CMK (cell line): ENCODE measurements at regions not wholly inside any gene's neighbourhood (a gene's known extent, or its start where the extent isn't known, plus 50 kb on each side); places are given as distances from the start of the nearest gene placed in this dataset.
"Not testable (repeated sequence)": the region's sequence is repeated elsewhere in the genome, so short reads cannot be mapped to it uniquely, and the experiment has no call there.

Source experiments
- DNase-seq: peaks from one replicate; pipeline ENCODE4 v3.0.0-alpha.2; 2010; ENCODE audit warnings: low read depth

DNA sequence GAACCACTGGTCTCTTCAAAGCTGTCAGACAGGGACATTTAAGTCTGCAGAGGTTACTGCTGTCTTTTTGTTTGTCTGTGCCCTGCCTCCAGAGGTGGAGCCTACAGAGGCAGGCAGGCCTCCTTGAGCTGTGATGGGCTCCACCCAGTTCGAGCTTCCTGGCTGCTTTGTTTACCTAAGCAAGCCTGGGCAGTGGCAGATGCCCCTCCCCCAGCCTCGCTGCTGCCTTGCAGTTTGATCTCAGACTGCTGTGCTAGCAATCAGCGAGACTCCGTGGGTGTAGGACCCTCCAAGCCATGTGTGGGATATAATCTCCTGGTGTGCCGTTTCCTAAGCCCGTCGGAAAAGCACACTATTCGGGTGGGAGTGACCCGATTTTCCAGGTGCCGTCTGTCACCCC, 1243.2 kb upstream of the CRIM1 start:
- DNase-seq, result not testable (repeated sequence)

DNA sequence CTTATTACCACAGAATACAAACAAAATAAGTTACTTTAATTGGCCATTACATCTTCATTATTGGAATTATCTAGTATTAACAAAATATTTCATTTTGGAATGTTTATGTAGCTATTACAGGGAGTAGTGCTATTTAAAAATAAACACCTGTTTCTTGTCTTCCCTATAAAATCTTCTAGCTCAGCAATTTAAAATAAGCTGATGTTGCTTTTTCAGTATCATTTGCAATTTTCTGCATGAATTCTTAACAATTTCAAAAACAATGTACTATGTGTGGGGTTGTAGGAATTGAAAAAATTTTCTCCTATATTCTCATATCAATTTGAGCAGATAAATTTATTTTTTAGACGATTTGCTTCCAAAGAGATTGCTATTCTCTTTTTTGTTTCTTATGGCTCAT, 1251.3 kb upstream of the CRIM1 start:
- DNase-seq, result no peak

DNA sequence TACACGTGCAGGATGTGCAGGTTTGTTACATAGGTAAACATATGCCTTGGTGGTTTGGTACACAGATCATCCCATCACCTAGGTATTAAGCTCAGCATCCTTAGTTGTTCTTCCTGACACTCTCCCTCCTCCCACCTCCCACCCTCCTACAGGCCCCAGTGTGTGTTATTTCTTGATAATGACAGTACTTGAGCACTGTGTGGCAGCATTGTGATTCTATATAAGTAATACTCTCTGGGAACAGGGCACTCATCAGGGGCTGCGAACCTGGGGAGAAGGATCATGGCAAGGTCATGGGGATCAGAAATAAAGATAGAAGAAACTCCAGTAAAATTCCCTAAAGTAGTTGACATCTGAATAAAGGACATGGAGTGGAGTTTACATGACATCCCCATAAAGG, 1256.2 kb upstream of the CRIM1 start:
- no peak for DNase-seq

DNA sequence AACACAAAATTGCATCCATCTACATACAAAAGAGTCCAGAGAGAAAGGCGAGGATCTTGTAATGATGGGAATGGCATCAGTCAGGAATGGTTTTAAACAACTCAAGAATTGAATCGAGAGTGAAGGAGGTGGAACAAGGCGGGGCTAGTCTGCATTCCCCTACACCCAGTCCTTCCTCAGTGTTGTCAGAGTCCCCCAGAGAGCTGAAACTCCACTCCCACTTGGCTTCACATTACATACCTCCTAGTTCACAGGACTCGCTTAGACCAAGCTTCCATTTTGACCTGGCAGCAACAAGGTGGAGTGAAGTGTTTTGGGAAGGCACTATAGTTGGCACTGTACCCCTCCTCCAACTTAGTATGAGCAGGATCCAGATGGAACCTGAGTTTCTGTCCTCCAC, 1273.5 kb upstream of the CRIM1 start:
- no peak for DNase-seq

DNA sequence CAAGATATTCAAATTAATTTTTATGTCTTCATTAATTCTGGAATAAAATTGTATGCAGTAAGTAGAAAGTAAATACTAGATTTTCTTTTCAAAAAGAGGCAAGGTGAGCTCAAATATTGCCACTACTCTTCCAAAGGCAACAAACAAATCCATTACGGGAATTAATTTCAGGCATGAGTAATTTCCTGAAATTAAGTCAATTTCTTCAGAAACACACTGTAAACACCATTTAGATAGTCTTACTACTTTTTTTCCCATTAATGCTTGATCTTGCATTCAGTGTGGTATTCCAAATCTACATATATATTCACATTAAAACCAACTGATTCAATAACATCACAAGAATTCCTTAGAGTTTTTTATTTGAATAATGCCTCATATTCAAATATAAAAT, 1274.0 kb upstream of the CRIM1 start:
- no peak for DNase-seq

DNA sequence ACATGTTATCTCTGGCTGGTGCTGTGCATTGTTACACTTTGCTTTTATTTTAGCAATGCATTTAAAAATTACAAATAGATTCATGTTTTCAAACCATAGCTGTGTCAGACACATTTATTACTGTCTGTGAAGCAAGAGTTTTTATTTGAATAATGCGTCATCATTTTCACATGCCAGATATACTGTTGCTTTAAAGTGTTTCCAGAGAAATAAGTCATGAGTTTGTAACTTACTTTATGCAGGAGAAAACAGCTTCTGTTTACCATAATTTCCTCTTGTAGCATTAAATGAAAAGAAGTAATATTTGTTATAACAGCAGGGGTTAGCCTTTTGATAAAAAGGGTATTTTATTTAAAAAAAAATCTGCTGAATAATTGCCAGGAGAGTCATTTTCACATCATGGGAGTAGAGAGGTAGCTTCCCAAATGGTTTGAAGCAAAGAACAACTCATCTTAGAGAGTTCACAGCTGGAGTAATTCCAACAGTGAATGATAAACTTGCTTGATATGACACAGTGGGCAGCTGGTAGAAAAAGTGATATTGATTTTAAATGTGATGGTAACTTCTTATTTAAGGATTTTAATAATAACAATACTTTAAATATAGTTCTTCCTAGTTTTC, 1274.5 kb upstream of the CRIM1 start:
- no peak for DNase-seq

DNA sequence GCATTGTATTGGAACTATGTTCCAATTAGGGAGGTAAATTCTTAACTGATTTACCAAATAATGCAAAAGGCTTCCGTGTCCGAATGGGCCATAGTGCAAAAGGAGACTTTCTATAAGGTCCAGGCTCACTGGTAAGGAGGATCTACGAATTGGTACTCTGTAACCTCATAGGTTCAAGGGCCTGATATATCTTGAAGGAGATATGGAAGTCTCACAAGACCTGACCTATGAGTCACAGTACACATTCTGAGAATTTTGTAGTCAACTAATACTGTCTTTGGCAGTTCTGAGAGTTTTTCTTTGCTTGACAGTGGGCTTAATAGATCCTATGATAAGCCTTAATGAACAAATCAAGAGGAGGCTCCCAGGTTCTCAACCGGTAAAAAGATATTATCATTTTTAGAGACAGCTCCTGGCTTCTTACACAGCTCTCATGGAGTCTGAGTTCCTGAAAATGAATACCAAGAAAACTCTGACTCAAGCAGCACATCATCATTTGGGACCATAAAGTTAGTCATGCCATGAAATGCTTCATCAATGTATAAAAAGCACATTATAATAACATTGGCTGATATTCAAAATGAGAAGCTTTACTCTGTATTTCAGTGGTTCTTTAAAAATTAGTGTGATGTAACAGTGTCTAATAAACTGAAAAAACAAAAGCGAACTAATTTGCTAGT, 1275.2 kb upstream of the CRIM1 start:
- no peak for DNase-seq

DNA sequence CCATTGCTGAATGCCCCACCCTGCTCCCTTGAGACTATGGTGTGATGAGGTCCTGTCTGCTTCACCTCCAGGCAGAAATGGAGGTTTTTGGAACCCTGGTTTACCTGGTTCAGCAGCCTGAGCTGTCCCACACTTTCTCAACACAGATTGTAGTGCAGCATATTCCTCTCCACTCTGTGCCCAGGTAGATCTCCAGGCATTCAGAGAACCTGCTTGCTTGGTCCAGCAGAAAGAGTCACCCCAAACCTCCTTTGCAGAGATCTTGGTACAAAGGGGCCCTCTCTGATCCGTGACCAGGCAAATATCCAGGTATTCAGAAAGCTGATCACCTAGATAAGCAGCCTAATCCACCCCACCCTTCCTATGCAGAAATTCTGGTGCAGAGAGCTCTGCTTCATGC, 1288.2 kb upstream of the CRIM1 start:
- DNase-seq, result no peak

DNA sequence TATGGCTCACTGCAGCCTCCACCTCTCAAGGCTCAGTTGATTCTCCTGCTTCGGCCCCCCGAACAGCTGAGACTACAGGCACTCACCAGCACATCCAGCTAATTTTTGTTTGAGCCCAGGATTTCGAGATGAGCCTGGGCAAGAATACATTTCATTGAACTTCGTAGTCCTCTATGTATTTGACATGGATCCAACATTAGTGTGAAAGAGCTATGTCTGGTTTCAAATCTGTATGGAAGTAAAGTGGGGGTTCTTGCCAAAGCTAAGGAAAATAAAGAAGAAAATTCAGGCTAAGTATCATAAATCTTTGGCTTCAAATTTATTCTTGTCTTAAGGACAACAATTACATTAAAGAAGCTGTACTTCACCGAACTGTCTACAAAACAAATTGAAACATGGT, 1291.7 kb upstream of the CRIM1 start:
- no peak for DNase-seq

DNA sequence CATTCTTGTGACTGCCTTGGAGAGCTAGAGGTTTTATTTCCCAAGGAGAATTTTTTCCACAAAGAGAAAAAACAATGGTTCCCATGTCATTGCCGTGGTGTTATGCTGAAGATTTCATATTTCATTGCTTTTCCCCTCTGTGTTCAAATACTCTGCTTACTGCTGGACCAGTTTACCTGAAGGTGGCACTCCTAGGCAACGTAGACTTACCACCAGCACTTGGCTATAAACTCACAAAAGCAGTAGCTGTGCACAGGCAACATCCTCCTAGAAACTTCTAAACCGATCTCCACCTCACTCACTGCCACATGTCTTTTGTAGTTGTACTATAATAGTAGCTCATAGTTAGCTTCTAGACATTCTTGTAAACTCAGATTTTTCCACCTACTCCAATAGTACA, 1319.7 kb upstream of the CRIM1 start:
- no peak for DNase-seq

DNA sequence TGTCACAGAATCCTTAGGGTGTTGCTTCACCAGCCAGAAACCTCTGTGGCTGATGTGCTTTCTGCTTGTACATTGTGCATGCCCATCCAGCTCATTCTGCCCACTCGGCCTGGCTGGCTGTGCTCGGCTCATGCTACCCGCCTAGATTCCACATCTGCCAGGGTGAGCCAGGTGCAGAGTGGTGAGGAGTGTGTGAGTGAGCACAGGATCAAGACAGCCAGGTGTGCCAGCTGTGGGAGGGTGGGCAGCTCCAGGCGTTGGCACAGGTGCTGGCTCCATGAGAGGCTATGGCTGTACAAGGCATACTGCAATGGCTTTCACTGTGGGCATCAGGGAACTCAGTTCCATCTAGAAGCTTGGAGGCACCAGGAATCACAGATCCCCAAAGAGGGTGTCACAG, 1321.8 kb upstream of the CRIM1 start:
- DNase-seq, result no peak

DNA sequence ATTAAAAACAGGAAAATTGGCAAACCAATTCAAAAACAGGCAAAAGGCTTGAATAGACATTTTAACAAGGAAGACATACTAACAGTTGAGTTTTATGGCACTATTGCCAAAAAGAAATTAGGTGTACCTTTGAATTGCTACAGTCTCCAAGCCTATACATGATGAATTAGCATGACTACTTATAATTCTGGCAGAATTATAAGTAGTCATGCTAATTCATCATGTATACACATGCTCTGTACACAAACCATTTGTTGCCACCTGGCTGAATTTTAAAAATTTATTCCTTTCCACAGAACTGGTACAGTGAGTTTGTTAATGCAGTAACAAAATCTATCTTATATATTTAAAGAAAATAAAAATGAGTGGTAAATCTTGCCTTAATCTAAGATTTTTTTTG, 1332.0 kb upstream of the CRIM1 start:
- no peak for DNase-seq

DNA sequence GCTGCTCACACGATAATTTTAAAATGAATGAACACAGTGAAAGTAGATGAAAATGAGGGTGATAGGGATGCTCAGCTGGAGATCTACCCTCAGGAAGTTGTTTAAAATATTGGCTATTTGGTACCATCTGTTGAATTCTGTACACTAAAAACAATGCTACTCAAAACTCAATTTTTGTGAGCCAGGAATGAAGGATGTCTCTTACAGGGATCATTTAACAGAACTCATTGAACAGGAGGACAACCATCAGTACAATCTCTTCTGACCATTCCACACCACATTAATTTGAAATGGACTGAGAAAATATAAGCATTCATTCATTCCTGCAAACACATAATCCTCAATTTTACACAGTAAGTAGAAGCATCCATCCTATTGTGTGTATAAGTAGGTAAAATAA, 1355.1 kb upstream of the CRIM1 start:
- DNase-seq, result no peak

DNA sequence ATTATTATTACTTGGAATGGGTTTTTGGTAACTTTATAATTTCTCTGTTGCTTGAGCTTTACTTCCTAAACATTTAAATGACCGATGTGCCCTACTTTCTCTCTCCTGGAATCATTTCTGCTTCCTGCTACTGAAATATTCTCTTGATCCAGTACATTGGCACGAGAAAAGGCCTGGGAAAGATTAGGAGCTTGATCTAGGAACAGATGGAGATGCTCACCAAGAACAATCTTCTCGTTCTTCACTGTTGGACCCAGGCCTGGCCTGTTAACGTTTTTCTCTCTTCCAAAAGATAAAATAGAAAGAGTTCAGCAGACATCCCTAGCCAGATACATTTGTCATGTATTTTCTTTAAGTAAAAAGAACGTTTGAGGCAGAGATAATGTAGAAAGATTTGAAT, 1356.8 kb upstream of the CRIM1 start:
- no peak for DNase-seq

DNA sequence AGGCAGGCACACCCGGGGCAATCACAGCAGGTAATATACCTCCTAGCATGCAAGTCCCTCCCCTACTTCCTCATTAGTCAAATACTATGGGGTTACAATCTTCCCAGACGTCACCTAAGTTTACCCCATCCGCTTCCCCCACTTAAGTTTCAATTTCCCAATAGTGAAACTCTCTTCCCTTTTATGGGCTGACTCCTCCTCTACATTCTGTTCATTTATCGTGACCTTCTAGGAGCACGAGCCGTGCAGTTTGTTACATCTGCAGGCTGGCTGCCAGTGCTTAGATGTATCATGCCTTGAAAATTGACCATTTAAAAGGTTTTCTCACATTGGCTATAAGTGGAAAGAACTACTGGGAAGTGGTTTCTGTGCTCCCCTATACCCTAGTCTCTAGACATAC, 1357.8 kb upstream of the CRIM1 start:
- no peak for DNase-seq

DNA sequence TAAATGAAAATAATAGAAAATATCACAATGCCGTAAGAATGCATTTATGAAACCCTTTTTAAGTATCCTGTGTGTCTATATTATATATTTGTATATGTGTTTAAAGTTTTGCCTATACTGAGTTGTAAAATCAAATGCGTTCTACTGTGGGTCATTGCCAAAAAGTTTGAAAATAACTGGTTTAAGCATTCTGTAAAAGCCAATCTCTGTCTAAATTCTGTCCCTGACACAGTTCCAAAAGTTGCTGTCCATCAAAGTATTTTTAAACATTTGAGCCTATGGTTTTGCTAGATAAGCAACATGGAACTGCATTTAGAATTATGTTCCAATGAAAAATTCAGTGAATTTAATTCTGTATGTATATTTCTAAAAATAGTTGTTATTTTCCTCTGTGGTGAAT, 1360.4 kb upstream of the CRIM1 start:
- DNase-seq, result no peak

DNA sequence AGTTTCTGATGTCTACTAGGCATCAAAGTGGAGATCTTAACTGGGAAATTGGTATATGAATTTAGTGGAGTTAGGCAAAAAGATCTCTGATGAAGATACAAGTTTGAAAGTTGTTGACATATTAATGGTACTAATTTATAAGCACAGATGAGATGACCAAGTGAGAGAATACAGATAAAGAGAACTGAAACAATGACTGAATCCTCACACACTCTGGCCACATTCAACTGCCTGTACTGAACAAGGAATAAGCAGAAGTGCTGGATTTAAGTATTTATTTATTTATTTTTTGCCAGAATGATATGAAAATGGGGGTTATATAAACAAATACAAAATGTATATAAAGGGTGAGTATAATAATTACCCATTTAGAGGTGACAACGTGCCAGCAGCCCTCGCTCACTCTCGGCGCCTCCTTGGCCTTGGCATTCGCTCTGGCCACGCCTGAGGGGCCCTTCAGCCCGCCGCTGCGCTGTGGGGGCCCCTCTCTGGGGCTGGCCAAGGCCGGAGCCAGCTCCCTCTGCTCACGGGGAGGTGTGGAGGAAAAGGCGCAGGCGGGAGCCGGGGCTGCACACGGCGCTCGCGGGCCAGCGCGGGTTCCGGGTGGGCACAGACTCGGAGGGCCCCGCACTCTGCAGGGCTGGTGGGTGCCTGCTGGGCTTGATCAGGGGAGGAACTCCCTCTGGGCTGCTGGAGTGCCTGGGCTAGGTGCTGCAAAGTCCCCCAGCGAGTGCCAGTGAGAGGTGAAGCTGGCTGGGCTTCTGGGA, 1363.9 kb upstream of the CRIM1 start:
- no peak for DNase-seq

DNA sequence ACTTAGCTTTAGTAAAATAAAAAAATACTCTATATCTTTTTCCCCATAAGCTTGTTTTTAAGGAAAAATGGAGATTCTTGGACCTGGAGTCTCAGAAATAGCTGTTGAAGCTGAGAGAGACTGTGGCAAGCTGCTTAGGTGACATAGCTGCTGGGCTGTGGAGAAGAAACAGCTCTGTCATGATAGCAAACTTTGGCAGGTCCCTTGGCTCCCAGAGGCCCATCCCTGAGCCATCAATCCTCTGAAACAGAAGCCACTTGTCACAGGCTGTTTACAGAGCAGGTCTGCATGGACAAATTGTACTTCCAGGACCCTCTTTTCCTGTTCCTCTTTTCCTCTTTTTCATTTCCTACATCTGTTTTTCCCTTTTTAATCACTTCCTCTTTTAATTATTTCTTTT, 1370.1 kb upstream of the CRIM1 start:
- no peak for DNase-seq

DNA sequence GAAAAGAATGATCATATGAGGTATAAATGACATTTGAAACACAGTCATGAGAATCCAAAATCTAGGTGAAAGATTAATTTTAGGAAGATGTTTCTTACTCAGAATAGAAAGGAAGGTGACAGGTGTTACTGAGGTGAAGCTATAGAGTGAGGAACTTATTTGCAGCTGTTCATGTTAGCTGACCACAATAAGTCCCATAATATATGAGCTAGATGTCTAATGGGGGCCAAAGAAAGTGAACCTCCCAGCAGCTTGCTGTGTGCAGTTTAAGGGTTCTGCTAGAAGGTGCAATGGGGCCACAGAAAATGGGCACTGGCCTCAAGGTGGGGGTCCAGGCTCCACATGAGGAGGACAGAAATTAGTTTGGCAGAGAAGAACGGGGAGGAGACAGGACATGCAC, 1374.9 kb upstream of the CRIM1 start:
- no peak for DNase-seq

DNA sequence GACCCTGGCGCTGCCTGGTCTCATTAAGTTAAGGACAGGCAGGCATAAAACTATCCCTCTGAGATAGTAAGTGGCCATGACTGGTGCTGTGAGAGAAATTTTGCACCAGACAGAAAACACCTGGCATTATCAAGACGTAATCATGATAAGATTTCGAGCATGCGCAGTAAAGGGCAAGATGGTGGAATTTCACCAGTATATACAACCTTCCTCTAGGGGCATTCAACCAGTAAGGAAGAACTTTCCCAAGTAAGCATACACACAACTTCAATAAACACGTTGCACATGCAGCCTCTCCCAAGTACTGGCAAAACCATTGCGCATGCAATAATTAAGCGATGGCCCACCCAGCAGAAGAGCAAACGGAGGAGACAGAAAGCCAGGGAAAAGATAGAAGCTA, 1376.4 kb upstream of the CRIM1 start:
- DNase-seq, result no peak

DNA sequence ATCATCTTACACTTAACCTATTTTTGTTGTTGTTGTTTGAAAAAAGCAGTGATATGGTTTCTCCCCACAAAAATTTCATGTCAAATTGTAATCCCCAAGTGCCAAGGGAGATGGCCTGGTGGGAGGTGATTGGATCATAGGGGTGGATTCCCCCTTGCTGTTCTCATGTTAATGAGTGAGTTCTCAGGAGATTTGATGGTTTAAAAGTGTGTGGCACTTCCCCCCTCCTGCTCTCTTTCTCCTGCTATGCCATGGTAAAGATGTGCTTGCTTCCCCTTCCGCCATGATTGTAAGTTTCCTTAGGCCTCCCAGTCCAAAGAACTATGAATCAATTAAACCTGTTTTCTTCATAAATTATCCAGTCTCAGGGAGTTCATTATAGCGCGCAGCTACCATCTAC, 1362.7 kb upstream of the FAM98A start:
- DNase-seq, result no peak

DNA sequence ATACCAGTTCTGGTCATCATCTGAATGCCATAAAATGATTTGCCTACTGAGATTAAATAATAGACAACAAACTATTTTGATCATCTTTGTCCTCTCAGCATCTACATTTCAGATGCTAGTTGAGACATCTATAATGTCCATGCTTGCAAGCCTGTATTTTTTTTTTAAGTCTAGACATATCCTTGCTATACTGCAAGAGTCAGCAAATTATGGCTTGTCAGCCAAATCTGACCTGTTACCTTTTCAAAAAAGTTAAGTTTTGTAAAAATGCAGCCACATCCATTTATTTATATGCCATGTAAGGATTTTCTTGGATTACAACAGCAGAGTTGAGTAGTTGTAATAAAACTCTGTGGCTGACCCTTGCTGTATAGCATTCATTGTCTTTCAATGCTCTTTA, 1355.7 kb upstream of the FAM98A start:
- no peak for DNase-seq

DNA sequence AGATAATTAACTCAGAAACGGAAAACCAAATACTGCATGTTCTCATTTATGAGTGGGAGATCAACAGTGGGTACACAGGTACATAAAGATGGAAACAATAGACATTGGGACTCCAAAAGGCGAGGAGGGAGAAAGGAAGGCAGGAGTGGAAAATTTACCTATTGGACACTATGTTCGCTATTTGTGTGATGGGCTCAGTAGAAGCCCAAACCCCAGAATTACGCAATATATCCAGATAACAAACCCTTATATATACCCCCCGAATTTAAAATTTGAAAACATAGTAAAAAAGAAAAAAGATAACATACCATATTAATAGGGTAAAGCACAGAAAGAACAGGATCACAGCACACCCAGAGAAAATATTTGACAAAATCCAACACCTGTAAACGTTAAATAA, 1351.7 kb upstream of the FAM98A start:
- no peak for DNase-seq

DNA sequence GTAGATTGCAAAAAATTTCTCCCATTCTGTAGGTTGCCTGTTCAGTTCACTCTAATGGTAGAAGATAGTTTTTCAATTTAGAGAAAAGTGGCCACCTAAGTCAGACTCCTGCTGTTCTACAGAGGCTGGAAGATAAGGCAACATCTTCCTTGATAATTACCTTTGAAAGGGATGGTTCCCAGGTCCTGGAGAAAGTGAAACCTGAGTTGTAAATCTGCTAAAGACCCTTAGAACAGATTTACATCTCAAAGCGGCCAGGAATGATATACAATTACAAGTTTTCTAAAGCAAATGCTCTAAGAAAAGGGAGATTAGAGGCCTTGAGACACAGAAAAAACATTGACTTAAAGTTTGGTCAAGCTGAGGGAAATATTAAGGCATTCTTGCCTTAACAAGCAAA, 1350.2 kb upstream of the FAM98A start:
- no peak for DNase-seq
